KMS-11 (cell line): ENCODE measurements at regions not wholly inside any gene's neighbourhood (a gene's known extent, or its start where the extent isn't known, plus 50 kb on each side); places are given as distances from the start of the nearest gene placed in this dataset.

ENCODE experiments used
- H2AFZ ChIP-seq: fragments of 200-600 bp; sonication (generic); 2 replicates; pipeline ENCODE4 v1.6.1; 2016; ENCODE audit warnings: antibody characterized with exemption, mixed run types, low read depth
- H3K27ac ChIP-seq: fragments of 200-600 bp; sonication (generic); 2 replicates; pipeline ENCODE4 v1.6.1; 2016; ENCODE audit warnings: mild to moderate bottlenecking, mixed run types
- H3K27me3 ChIP-seq: fragments of 200-600 bp; sonication (generic); 2 replicates; pipeline ENCODE4 v1.6.1; 2017; ENCODE audit warnings: mild to moderate bottlenecking, low read depth, mixed run types, moderate library complexity; ENCODE audit not compliant: insufficient read depth
- H3K36me3 ChIP-seq: fragments of 200-600 bp; sonication (generic); 2 replicates; pipeline ENCODE4 v1.6.1; 2017; ENCODE audit warnings: mild to moderate bottlenecking, mixed run types; ENCODE audit not compliant: insufficient read depth
- H3K4me1 ChIP-seq: fragments of 200-600 bp; sonication (generic); 2 replicates; pipeline ENCODE4 v1.6.1; 2016; ENCODE audit warnings: mild to moderate bottlenecking, low read depth, mixed run types; ENCODE audit not compliant: poor library complexity, severe bottlenecking
- H3K4me2 ChIP-seq: fragments of 200-600 bp; sonication (generic); 2 replicates; pipeline ENCODE4 v1.7.0; 2016; ENCODE audit warnings: mild to moderate bottlenecking, mixed run types
- H3K4me3 ChIP-seq: fragments of 200-600 bp; sonication (generic); IDR thresholded peaks from 2 replicates; pipeline ENCODE4 v1.6.1; 2017; ENCODE audit warnings: low read depth, low read length, mixed read lengths; ENCODE audit not compliant: insufficient read depth
- H3K79me2 ChIP-seq: fragments of 200-600 bp; sonication (generic); 2 replicates; pipeline ENCODE4 v1.6.1; 2016; ENCODE audit warnings: low read depth, mixed run types; ENCODE audit not compliant: insufficient read depth
- H3K9ac ChIP-seq: fragments of 200-600 bp; sonication (generic); 2 replicates; pipeline ENCODE4 v1.6.1; 2016; ENCODE audit warnings: mild to moderate bottlenecking, mixed run types
- H4K20me1 ChIP-seq: fragments of 200-600 bp; sonication (generic); 2 replicates; pipeline ENCODE4 v1.6.1; 2016; ENCODE audit warnings: mild to moderate bottlenecking, mixed run types; ENCODE audit not compliant: insufficient read depth
- TF ChIP-seq, protein P1 (sequence below): fragments of 200-600 bp; sonication (generic); conservative IDR thresholded peaks from 2 replicates; pipeline ENCODE4 v1.6.1; 2017; ENCODE audit warnings: low read depth, mild to moderate bottlenecking, antibody characterized with exemption, low read length, moderate library complexity, mixed read lengths

DNA sequence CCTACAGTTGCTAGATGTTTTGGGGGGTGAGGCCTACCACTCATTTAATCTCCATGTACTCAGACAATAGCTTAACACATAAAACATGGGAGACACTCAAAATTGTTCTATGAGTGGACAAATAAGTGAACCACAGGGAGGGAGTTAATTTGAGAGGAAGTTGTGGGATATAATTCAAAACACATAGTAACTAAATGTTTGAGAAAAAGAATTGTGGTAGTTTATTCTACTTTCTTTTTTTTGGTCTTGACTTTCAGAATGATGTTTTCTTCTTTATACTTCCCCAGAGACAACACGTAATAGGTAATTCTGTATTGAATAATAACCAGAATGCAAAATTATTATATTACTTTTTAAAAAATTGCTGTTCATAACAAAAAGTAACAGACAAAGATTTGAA is 453.8 kb downstream of the RFPL4B start:
- TF ChIP-seq, protein P1, sequence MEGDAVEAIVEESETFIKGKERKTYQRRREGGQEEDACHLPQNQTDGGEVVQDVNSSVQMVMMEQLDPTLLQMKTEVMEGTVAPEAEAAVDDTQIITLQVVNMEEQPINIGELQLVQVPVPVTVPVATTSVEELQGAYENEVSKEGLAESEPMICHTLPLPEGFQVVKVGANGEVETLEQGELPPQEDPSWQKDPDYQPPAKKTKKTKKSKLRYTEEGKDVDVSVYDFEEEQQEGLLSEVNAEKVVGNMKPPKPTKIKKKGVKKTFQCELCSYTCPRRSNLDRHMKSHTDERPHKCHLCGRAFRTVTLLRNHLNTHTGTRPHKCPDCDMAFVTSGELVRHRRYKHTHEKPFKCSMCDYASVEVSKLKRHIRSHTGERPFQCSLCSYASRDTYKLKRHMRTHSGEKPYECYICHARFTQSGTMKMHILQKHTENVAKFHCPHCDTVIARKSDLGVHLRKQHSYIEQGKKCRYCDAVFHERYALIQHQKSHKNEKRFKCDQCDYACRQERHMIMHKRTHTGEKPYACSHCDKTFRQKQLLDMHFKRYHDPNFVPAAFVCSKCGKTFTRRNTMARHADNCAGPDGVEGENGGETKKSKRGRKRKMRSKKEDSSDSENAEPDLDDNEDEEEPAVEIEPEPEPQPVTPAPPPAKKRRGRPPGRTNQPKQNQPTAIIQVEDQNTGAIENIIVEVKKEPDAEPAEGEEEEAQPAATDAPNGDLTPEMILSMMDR: no peak
- H4K20me1 ChIP-seq: no peaks in the 10 kb centered on the region
- H2AFZ ChIP-seq: no peak overlapping the region
- no peak overlapping the region for H3K4me2 ChIP-seq
- no peak overlapping the region for H3K27ac ChIP-seq
- no peaks in the 10 kb centered on the region for H3K4me1 ChIP-seq
- no peaks in the 10 kb centered on the region for H3K36me3 ChIP-seq
- H3K9ac ChIP-seq: no peak overlapping the region
- H3K4me3 ChIP-seq: no peak overlapping the region
- no peaks in the 10 kb centered on the region for H3K27me3 ChIP-seq
- no peaks in the 10 kb centered on the region for H3K79me2 ChIP-seq

DNA sequence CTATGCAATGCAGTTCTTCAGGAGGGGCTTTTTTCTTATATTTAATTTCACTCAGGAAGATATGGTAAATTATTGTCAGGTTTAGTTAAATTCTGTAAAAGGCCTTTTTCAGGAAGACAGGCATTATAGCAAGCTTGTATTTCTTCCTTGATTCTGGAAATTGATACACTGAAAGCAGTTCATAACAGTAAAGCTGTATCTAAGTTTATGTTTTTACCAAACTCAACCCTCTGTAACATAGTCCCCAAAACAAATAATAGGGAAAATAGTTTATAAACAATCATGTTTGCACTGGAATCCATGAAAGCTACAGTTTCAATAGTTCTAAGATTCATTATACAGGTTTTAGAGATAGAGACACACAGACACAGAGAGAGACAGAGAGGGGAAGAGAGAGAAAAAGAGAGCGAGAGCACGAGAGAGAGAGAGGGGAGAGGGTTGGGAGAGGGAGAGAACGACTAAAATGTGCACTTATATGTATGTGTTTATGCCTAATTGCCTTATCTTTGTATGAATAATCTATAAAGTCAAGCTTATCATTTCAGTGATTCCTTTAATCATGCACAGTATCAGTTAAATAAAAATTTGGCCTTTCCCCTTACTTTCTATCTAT is 454.4 kb downstream of the RFPL4B start:
- Histone ChIP-seq H3K4me2 (no peak overlapping the region), H3K36me3 (no peaks in the 10 kb centered on the region), H3K79me2 (no peaks in the 10 kb centered on the region), H3K9ac (no peak overlapping the region), H3K4me1 (no peaks in the 10 kb centered on the region), H3K27ac (no peak overlapping the region), H3K4me3 (no peak overlapping the region), H4K20me1 (no peaks in the 10 kb centered on the region), H3K27me3 (no peaks in the 10 kb centered on the region), H2AFZ (no peak overlapping the region)
- TF ChIP-seq, protein P1: no peak

DNA sequence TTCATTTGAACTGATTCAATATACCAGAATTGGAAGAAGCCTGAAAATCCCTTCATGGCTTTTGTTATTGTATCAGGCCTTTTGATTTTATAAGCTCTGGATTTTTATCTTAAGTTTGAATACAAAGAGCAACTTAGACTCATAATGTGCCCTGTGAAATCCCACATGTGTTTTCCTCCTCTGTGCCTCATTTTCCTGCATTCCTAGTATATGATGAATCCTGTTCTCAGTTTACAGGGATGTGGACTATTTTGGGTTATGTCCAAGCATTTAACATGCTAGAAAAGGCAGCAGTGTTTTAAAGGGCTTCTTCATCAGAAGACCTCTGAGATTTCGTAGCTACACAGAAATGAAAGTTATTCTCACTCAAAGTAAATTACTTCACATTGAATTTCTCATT is 455.0 kb downstream of the RFPL4B start:
- no peak overlapping the region for H2AFZ ChIP-seq
- H3K79me2 ChIP-seq: no peaks in the 10 kb centered on the region
- no peak overlapping the region for H3K27ac ChIP-seq
- no peaks in the 10 kb centered on the region for H3K36me3 ChIP-seq
- H3K4me2 ChIP-seq: no peak overlapping the region
- TF ChIP-seq, protein P1: no peak
- H3K4me1 ChIP-seq: no peaks in the 10 kb centered on the region
- no peak overlapping the region for H3K4me3 ChIP-seq
- no peak overlapping the region for H3K9ac ChIP-seq
- H3K27me3 ChIP-seq: no peaks in the 10 kb centered on the region
- no peaks in the 10 kb centered on the region for H4K20me1 ChIP-seq

DNA sequence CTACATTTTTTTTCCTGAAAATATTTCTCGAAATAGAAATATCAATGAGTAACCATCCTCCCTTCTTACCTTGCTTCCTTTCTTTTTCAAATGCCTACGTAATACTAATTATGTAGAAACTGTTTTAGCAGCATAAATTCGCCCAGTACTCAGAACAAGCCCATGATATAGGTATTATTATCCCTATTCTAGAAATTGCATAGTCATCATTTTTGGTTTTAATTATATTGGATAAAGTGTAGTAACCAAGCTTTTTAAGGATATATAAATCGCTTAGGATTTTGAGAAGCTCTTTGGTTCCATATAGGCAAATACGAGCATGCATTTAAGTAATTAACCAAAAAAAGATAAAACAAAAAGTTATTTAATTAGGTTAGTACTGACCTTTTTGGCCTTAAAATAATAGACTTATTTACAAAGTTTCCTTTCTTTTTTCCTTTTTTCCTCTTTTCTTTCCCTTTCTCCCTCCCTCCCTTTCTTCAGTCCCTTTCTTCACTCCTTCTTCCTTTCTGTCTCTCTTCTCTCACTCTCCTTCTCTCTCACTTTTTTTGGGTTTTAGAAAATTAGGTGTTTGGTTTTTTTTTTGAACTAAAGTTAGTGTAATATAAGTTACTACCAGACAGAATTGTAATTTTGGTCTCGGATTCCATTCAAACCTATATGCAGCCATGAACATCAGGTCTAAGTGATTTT is 457.7 kb downstream of the RFPL4B start:
- H3K4me1 ChIP-seq: no peaks in the 10 kb centered on the region
- H2AFZ ChIP-seq: no peak overlapping the region
- no peak overlapping the region for H3K9ac ChIP-seq
- H3K27me3 ChIP-seq: no peaks in the 10 kb centered on the region
- no peaks in the 10 kb centered on the region for H4K20me1 ChIP-seq
- no peaks in the 10 kb centered on the region for H3K36me3 ChIP-seq
- no peaks in the 10 kb centered on the region for H3K79me2 ChIP-seq
- TF ChIP-seq, protein P1: no peak
- no peak overlapping the region for H3K4me3 ChIP-seq
- no peak overlapping the region for H3K4me2 ChIP-seq
- H3K27ac ChIP-seq: no peak overlapping the region
